WERI-Rb-1 (cell line): ENCODE measurements at regions not wholly inside any gene's neighbourhood (a gene's known extent, or its start where the extent isn't known, plus 50 kb on each side); places are given as distances from the start of the nearest gene placed in this dataset.

ENCODE experiments used
- DNase-seq: peaks from one replicate; pipeline ENCODE4 v3.0.0-alpha.2; 2020
- H3K27ac ChIP-seq: fragments of 250-450 bp; sonication (Bioruptor Pico); 2 replicates; pipeline ENCODE4 v1.5.1; 2020; ENCODE audit warnings: mild to moderate bottlenecking, moderate library complexity
- H3K27me3 ChIP-seq: fragments of 250-450 bp; sonication (Bioruptor Pico); 2 replicates; pipeline ENCODE4 v1.5.1; 2021; ENCODE audit warnings: mild to moderate bottlenecking, low read depth, moderate library complexity; ENCODE audit not compliant: insufficient read depth, severe bottlenecking
- H3K36me3 ChIP-seq: fragments of 250-450 bp; sonication (Bioruptor Pico); 2 replicates; pipeline ENCODE4 v1.5.1; 2020; ENCODE audit warnings: mild to moderate bottlenecking, moderate library complexity
- H3K4me3 ChIP-seq: 2 replicates; pipeline ENCODE4 v1.5.1; 2011; ENCODE audit warnings: low read depth, mild to moderate bottlenecking, control low read depth, low read length
- H3K9me3 ChIP-seq: fragments of 250-450 bp; sonication (Bioruptor Pico); 2 replicates; pipeline ENCODE4 v1.5.1; 2021; ENCODE audit warnings: mild to moderate bottlenecking, moderate library complexity; ENCODE audit not compliant: severe bottlenecking
- TF ChIP-seq, protein P1 (sequence below): IDR thresholded peaks from 2 replicates; pipeline ENCODE4 v1.5.1; 2011; ENCODE audit warnings: low read depth, mild to moderate bottlenecking, control low read depth, inconsistent platforms, low read length

DNA sequence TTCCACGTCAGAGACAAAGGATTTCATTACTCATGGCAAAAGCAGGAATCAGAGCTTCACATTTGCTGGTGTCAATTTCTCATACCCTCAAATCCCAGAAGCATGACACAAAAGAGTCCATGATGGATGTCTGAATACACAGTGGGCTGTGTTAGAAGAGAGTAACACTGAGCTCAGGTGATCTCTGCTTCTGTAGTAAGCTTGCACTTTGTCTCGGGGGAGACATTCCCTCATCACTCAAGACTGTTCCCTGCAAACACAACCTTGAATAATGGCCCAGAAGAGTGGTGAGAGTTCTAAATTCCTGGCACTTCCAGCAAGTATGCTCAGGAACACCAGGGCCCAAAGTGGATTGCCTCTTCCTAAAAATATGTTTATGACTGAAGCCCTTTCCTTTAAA, 1787.2 kb upstream of the SEL1L start:
- DNase-seq: no peak
- Histone ChIP-seq H3K36me3 (no peaks in the 10 kb centered on the region), H3K9me3 (no peaks in the 10 kb centered on the region), H3K4me3 (no peak overlapping the region), H3K27me3 (no peaks in the 10 kb centered on the region), H3K27ac (no peak overlapping the region)
- TF ChIP-seq, protein P1, sequence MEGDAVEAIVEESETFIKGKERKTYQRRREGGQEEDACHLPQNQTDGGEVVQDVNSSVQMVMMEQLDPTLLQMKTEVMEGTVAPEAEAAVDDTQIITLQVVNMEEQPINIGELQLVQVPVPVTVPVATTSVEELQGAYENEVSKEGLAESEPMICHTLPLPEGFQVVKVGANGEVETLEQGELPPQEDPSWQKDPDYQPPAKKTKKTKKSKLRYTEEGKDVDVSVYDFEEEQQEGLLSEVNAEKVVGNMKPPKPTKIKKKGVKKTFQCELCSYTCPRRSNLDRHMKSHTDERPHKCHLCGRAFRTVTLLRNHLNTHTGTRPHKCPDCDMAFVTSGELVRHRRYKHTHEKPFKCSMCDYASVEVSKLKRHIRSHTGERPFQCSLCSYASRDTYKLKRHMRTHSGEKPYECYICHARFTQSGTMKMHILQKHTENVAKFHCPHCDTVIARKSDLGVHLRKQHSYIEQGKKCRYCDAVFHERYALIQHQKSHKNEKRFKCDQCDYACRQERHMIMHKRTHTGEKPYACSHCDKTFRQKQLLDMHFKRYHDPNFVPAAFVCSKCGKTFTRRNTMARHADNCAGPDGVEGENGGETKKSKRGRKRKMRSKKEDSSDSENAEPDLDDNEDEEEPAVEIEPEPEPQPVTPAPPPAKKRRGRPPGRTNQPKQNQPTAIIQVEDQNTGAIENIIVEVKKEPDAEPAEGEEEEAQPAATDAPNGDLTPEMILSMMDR: no peak

DNA sequence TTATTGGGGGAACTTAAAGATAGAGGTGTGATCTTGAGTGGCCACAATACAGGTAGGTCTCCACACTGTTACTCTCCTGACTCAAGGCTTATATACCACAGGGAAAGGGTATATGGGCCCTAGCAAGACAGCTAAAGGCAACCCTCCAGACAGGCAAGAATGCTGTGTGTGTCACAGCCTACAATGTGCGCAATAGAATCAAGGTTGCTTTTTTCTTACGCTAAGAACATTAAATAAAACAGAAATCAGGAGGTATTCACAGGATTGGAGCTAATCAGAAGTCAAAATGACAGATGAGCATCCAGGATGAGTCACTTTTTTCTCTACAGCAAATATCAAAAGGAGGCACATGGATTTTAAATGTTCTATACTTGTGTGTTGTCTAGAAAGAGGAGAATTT, 1797.9 kb upstream of the SEL1L start:
- H3K27me3 ChIP-seq: no peaks in the 10 kb centered on the region

DNA sequence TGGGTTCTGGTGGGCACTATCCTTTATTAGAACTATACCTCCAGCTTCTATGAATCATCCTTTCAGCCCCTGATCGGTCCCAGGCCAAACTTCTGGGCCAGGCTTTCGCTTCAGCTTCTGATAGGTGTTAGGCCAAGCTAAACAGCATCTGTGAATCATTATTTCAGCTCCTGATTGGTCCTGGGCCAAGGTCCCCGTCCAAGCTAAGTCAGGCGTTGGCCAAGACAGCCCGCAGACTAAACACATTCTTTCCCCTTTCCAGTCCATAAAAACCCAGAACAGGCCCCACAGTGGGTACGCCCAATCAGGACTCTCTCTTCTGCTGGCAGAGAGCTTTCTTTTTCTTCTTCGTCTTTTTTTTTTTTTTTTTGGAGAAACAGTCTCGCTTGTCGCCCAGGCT, 1808.9 kb upstream of the SEL1L start:
- H3K9me3 ChIP-seq: no peaks in the 10 kb centered on the region
- TF ChIP-seq, protein P1: no peak
- DNase-seq: no peak
- no peak overlapping the region for H3K27ac ChIP-seq
- no peaks in the 10 kb centered on the region for H3K27me3 ChIP-seq
- H3K36me3 ChIP-seq: no peaks in the 10 kb centered on the region
- H3K4me3 ChIP-seq: no peak overlapping the region

More for the DNA sequence above, 1797.9 kb upstream of the SEL1L start:
- Histone ChIP-seq H3K36me3 (no peaks in the 10 kb centered on the region), H3K9me3 (no peaks in the 10 kb centered on the region), H3K4me3 (no peak overlapping the region), H3K27ac (no peak overlapping the region)
- no peak for DNase-seq
- TF ChIP-seq, protein P1: no peak

DNA sequence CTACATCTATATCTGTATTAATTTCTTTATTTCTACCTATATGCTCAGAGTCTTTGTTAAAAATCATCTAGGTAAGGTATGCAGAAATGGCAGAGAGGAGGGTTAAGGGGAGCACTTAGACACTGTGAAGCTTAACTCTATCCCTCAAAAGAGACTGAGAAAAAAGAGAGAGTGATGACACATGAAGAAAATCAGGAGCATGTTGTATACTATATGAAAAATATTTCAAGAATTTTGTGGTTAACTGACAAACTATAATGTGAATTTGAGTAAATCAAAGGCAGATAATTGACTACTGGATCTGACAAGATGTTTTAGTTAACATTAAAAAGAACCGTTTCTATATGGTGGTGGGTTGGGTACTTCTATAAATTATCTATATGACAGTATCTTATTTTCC, 1814.2 kb upstream of the SEL1L start:
- no peak overlapping the region for H3K27ac ChIP-seq
- H3K27me3 ChIP-seq: no peaks in the 10 kb centered on the region
- H3K36me3 ChIP-seq: no peaks in the 10 kb centered on the region
- DNase-seq: no peak
- TF ChIP-seq, protein P1: no peak
- H3K9me3 ChIP-seq: no peaks in the 10 kb centered on the region
- no peak overlapping the region for H3K4me3 ChIP-seq

DNA sequence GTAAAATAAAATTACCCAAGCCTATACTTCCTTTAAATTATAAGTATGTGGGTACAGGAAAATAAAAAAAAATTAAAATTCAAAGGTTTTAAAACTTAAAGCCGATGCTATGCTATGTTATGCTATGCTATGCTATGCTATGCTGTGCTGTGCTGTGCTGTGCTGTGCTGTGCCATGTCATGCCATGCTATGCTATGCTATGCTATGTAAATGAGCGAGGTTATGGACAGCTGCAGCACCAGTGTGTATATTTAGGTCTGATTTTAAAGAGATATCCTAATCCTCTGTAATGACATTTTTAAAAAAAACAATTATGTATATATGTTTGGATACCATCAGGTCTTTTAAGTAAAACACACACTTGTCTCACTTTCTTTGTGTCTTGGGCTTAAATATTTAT, 1822.0 kb upstream of the SEL1L start:
- TF ChIP-seq, protein P1: no peak
- H3K9me3 ChIP-seq: no peaks in the 10 kb centered on the region
- H3K36me3 ChIP-seq: no peaks in the 10 kb centered on the region
- H3K27me3 ChIP-seq: no peaks in the 10 kb centered on the region
- no peak overlapping the region for H3K4me3 ChIP-seq
- no peak for DNase-seq
- no peak overlapping the region for H3K27ac ChIP-seq

DNA sequence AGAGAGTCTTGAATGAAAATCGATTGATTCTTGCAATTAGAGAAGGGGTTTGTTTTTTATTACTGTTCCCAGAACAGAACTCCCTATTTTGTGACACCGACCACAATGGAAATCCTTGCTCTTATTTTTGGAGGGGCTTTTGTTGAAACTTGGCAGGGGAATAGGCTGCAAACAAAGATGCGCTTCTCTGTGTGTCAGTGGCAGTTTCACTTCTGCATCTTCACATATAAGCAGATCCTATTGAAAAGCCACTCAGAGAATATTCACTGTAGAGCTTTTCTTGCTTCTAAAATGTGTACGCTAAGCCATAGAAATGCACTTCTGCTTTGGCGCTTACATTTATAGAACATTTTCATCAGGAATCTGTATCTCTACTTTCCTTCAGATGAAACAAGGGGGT, 1822.4 kb upstream of the SEL1L start:
- DNase-seq: no peak
- H3K9me3 ChIP-seq: no peaks in the 10 kb centered on the region
- no peak overlapping the region for H3K4me3 ChIP-seq
- no peaks in the 10 kb centered on the region for H3K27me3 ChIP-seq
- H3K36me3 ChIP-seq: no peaks in the 10 kb centered on the region
- H3K27ac ChIP-seq: no peak overlapping the region
- TF ChIP-seq, protein P1: no peak
